ENCODE measurements at regions not wholly inside any gene's neighbourhood (a gene's known extent, or its start where the extent isn't known, plus 50 kb on each side); places are given as distances from the start of the nearest gene placed in this dataset.

DNA sequence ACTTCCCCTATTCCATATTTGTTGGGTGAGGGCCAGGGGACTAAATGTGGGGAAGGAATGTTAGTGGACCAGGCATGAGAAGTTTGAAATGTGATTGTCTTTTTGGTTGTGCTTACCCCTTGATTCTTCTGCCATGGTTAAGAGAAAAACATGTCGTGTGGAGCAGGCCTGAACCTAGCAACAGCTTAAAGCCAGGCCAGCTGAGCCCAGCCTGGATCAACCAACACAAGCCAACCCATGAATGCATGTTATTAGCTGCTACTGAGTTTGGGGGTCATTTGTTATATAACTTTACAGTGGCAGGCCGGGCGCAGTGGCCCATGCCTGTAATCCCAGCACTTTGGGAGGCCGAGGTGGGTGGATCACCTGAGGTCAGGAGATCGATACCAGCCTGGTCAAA lies 52.4 kb upstream of the TRIO start:
- DNase-seq, result no peak

GRCh38 chr5:14090290-14090689 lies 52.9 kb upstream of the TRIO start:
- DNase-seq, result no peak

- DNase-seq, result no peak
These were observed 53.9 kb upstream of the TRIO start for GRCh38 chr5:14089198-14089597.

GRCh38 chr5:14086261-14086660 lies 56.9 kb upstream of the TRIO start:
- DNase-seq, result no peak

DNA sequence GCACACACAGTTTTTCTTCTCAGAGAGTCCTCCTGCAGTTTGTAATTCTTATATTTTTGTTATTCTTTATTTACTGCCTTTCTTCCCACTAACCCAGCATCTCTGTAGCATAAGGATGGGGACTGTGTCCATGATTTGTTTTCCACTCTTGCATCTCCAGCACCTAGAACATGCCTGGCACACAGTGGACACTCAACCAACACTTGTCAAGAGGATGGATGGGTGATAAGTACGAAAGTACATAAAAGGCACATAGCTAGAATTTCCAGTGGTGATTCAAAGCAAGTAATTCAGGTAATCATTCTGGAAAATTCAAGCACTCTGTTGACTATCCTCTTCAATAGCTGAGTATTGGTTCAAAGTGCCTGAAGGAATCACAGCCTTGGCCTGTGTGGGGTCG lies 60.2 kb upstream of the TRIO start:
- DNase-seq, result no peak

DNA sequence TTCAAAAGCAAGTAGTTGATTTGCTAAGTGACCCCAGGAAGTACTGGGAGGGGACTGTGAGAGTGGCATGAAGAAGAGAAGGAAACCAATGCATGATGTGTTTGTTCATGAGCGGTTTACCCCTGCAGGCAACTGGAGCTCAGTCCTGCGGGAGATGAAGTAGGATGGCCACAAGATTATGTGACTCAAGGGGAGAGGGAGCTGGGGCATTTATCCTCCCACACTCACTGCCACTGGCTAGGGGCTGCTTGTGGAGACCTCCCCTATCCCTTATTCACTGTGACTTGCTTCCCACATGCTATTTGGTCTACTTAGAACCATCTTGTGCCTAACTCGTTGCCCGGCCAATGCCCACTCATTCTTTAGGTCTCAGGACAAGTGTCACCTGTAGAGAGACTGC lies 60.6 kb upstream of the TRIO start:
- no peak for DNase-seq

GRCh38 chr5:14081791-14082190 lies 61.4 kb upstream of the TRIO start:
- DNase-seq, result no peak

GRCh38 chr5:14078716-14079115 lies 64.4 kb upstream of the TRIO start:
- no peak for DNase-seq

GRCh38 chr5:14077501-14077900 lies 65.6 kb upstream of the TRIO start:
- no peak for DNase-seq

DNA sequence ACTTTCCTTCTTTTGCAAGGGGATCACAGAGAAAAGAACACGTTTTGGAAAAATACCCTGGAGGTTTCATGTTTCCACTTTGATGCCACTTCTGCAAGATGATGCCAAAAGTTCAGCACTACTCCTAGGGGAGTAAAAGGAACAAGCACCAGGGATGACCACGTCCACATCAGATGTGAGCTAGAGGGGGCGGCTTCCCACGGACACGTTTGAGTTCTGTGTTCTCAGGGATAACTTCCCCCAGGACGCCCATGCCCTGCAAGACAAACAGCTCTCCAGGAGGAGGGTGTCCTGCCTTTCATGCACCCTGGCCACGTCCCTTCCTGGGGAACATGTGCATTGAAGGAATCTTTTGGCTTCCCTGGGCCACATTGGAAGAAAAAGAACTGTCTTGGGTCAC lies 66.6 kb upstream of the TRIO start:
- DNase-seq, result no peak

DNA sequence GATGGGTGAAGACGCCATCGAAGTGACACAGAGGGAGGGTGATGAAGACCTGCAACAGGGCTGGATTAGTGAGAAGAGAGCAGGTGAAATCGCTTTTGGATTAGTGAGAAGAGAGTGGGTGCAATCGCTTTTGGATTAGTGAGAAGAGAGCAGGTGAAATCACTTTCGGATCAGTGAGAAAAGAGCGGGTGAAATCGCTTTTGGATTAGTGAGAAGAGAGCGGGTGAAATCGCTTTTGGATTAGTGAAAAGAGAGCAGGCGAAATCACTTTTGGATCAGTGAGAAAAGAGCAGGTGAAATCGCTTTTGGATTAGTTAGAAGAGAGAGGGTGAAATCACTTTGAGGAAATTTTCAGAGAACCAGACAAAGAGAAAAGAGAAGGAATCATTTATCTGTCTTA lies 67.2 kb upstream of the TRIO start:
- DNase-seq, result no peak

DNA sequence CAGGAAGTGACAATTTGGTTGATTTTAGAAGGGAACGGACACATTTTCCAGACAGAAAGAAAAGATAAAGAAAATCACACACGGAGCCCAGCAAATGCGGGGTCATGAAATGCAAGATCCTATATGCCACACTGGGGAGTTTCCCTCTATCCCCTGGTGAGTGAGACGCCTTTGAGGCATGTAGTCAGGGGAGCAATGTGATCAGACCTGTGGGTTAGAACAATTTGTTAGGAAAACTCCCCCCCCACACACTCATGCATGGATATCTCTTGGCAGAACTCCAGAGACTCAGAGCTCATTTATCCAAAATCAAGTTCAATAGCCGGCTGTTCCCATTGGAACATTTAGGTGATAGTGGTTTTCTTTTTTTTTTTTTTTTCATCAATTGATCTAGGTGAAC lies 71.7 kb upstream of the TRIO start:
- DNase-seq, result no peak

GRCh38 chr5:14069021-14069420 lies 74.1 kb upstream of the TRIO start:
- DNase-seq, result no peak

DNA sequence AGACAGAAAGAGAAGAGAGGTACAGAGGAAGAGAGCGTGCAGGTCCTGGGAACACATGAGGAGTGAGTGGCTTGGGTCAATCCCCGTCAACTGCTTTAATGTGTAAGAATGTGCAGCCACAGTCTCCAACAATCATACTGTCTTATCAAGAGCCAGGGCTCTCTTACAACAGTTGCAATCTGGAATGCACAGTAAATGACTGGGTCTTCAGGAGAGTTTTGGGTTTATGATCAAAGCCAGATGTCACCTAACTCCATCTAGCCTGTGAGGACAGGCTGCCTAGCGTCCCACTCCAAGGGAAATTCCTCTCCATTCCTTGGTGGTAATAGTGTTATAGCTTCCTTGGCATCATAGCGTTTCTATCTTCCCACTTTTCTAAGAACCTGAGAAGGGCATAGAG lies 75.0 kb upstream of the TRIO start:
- DNase-seq, result no peak

DNA sequence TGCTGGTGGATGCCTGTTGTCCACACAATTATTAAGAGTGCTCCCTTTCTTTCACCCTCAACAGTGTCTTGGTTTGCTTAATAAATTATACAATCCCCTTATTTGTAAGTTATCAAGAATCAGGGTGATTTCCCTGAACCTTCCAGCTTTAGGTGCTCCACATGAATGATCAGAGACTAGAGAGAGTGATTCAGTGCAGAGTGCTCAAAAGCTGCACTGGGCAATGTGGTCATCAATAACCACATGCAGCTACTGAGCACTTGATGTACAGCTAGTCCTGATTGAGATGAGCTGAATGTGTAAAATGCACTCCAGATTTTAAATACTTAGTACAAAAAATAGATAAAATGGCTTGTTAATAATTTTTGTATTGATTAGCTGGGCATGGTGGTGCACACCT lies 76.8 kb upstream of the TRIO start:
- no peak for DNase-seq

- DNase-seq, result no peak
These were observed 78.3 kb upstream of the TRIO start for GRCh38 chr5:14064841-14065240.

- no peak for DNase-seq
These were observed 79.5 kb upstream of the TRIO start for GRCh38 chr5:14063691-14064090.

GRCh38 chr5:14063138-14063537 lies 80.0 kb upstream of the TRIO start:
- no peak for DNase-seq

GRCh38 chr5:14062178-14062577 lies 81.0 kb upstream of the TRIO start:
- DNase-seq, result no peak

- DNase-seq, result no peak
These were observed 82.0 kb upstream of the TRIO start for GRCh38 chr5:14061106-14061505.

DNA sequence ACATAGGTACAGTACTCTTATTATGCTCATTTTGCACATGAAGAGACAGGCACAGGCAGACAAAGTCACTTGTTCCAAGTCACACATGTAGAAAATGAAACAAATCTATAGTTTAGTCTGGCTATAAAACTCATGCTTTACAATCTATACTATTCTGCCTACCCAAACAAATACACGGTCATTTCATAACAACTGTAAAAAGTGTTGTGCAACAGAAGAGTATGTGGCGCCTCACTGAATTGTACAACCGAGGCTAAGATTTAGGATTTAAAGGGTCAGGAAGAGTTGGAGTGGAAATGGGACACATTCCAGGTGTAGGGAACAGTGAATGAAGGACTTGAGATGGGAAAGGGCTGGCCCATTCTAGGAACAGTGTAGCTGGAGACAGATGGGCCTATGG lies 82.9 kb upstream of the TRIO start:
- DNase-seq, result no peak

DNA sequence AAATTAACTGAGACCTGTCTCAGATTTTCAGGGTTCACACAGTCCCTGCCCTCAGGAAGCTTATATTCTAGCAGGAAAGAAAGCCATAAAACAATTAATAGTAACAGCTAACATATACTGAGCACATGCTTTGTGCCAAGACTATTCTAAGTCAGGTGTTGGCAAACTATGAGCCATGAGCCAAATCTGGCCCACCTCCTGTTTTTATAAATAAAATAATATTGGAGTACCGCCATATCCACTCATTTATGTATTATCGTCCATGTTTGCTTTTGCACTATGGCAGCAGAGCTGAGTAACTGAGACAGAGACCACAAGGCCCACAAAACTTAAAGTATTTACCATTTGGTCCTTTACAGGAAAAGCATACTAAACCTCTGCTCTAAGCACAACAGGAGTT lies 83.3 kb upstream of the TRIO start:
- DNase-seq, result no peak

- DNase-seq, result no peak
These were observed 85.9 kb upstream of the TRIO start for GRCh38 chr5:14057289-14057688.

- no peak for DNase-seq
These were observed 87.1 kb upstream of the TRIO start for GRCh38 chr5:14056039-14056438.

DNA sequence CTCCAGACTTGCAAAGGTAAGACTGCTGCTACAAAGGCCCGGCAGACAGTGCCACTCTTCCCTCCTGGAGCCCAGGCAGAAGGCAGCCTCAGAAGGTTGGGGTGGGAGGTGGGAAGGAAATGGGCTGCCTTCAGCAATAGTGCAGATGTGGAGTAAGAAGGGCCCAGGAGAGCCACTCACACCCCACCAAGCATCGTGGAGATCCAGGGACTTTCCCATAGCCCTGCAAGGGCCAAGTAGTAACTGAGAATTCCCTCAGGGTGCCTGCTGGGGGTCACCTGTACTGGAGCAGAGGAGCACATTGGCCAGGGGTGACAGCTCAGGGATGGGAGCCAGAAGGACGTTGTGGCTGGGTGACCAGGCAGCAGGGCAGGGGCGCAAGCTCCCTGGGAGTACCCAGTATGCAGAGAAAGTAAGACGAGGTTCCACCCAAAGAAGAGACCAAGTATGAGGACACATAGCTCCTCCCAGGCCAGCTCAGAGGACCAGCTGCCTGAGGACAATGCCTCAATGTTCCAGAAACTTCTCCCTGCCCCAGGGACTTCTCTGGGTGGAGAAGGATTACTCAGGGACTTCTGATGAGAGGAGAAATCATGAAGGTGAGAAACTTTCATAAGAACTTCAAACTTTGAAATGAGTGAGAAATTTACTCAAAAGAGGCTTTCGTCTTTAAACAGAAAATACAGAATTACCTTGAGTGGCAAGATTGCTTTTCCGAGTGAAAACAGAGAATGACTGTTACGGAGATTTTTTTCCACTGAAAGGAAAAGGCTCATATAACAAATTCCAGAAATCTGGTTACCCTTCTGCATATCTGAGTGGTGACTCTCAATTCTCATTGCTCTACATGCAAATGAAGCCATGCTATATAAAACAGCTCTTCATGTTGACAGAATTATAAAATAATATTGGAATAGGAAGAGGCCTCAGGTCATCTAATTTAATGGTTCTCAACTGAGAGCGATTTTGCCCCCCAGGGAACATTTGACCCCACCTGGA lies 87.9 kb upstream of the TRIO start:
- no peak for DNase-seq
